ENCODE measurements at regions not wholly inside any gene's neighbourhood (a gene's known extent, or its start where the extent isn't known, plus 50 kb on each side); places are given as distances from the start of the nearest gene placed in this dataset.

- no peak for FAIRE-seq
- no peak overlapping the region for H3K4me3 ChIP-seq (ENCODE audit: control insufficient read depth in 2 of 3, extremely low read depth in 1 of 3, insufficient read depth in 2 of 3, low read depth in 1 of 3, low read length in 3 of 3)
- no peak overlapping the region for H3K4me2 ChIP-seq (ENCODE audit: control insufficient read depth, extremely low read depth, insufficient read depth, low read depth, low read length)
- dilution Hi-C loops (cut with MboI; ENCODE audit: extremely low pct_ligation_motif_present, low sequenced_read_pairs), result no loop called here
- no peak for DNase-seq (ENCODE audit: low read depth, low spot score)
- H4K20me1 ChIP-seq (ENCODE audit: control insufficient read depth, extremely low read depth, insufficient read depth, low read length), result no peaks in the 10 kb centered on the region
- no peaks in the 10 kb centered on the region for H3K36me3 ChIP-seq (ENCODE audit: control insufficient read depth in 2 of 2, extremely low read depth in 1 of 2, insufficient read depth in 2 of 2, low read length in 2 of 2)
- H3K27me3 ChIP-seq (ENCODE audit: control insufficient read depth, extremely low read depth, insufficient read depth, low read length), result no peaks in the 10 kb centered on the region
- H3K4me1 ChIP-seq (ENCODE audit: control insufficient read depth, extremely low read depth, insufficient read depth, low read length), result no peaks in the 10 kb centered on the region
- H3K79me2 ChIP-seq (ENCODE audit: control insufficient read depth, insufficient read depth, low read length), result no peaks in the 10 kb centered on the region
- H3K9me3 ChIP-seq (ENCODE audit: control insufficient read depth, low read depth, low read length), result no peaks in the 10 kb centered on the region
- no peaks in the 10 kb centered on the region for H3K9me1 ChIP-seq (ENCODE audit: control insufficient read depth, extremely low read depth, insufficient read depth, low read length)
- H2AFZ ChIP-seq (ENCODE audit: control insufficient read depth, low read length), result no peak overlapping the region
- no peak overlapping the region for H3K27ac ChIP-seq (ENCODE audit: control insufficient read depth, insufficient read depth, low read length)
- TF ChIP-seq CTCF (optimal IDR thresholded peaks at IDR 0.05 in 1 of 3, IDR thresholded peaks at IDR 0.05 in 1 of 3, conservative IDR thresholded peaks at IDR 0.05 in 1 of 3; ENCODE audit: extremely low read depth in 1 of 3, insufficient read depth in 2 of 3, low read length in 3 of 3) (no peak), EZH2 (IDR thresholded peaks at IDR 0.05; ENCODE audit: low read length) (no peak)
- H3K9ac ChIP-seq (ENCODE audit: control insufficient read depth, extremely low read depth, insufficient read depth, low read length), result no peak overlapping the region
Observed at GRCh38 chrX:97763391-97763790, 879.7 kb downstream of the RPA4 start.

- Histone ChIP-seq H4K20me1 (ENCODE audit: control insufficient read depth, extremely low read depth, insufficient read depth, low read length) (no peaks in the 10 kb centered on the region), H3K4me2 (ENCODE audit: control insufficient read depth, extremely low read depth, insufficient read depth, low read depth, low read length) (no peak overlapping the region), H3K36me3 (ENCODE audit: control insufficient read depth in 2 of 2, extremely low read depth in 1 of 2, insufficient read depth in 2 of 2, low read length in 2 of 2) (no peaks in the 10 kb centered on the region), H2AFZ (ENCODE audit: control insufficient read depth, low read length) (no peak overlapping the region), H3K4me3 (ENCODE audit: control insufficient read depth in 2 of 3, extremely low read depth in 1 of 3, insufficient read depth in 2 of 3, low read depth in 1 of 3, low read length in 3 of 3) (no peak overlapping the region), H3K4me1 (ENCODE audit: control insufficient read depth, extremely low read depth, insufficient read depth, low read length) (no peaks in the 10 kb centered on the region), H3K27ac (ENCODE audit: control insufficient read depth, insufficient read depth, low read length) (no peak overlapping the region), H3K9ac (ENCODE audit: control insufficient read depth, extremely low read depth, insufficient read depth, low read length) (no peak overlapping the region), H3K9me1 (ENCODE audit: control insufficient read depth, extremely low read depth, insufficient read depth, low read length) (no peaks in the 10 kb centered on the region), H3K79me2 (ENCODE audit: control insufficient read depth, insufficient read depth, low read length) (no peaks in the 10 kb centered on the region), H3K9me3 (ENCODE audit: control insufficient read depth, low read depth, low read length) (no peaks in the 10 kb centered on the region), H3K27me3 (ENCODE audit: control insufficient read depth, extremely low read depth, insufficient read depth, low read length) (no peaks in the 10 kb centered on the region)
- dilution Hi-C loops (cut with MboI; ENCODE audit: extremely low pct_ligation_motif_present, low sequenced_read_pairs), result no loop called here
- FAIRE-seq, result no peak
- no peak for DNase-seq (ENCODE audit: low read depth, low spot score)
- TF ChIP-seq CTCF (optimal IDR thresholded peaks at IDR 0.05 in 1 of 3, IDR thresholded peaks at IDR 0.05 in 1 of 3, conservative IDR thresholded peaks at IDR 0.05 in 1 of 3; ENCODE audit: extremely low read depth in 1 of 3, insufficient read depth in 2 of 3, low read length in 3 of 3), result no peak
- no peak for TF ChIP-seq EZH2 (IDR thresholded peaks at IDR 0.05; ENCODE audit: low read length)
Observed at GRCh38 chrX:97763981-97764380, 880.3 kb downstream of the RPA4 start.

Data from keratinocyte (primary cell).